ENCODE measurements at regions not wholly inside any gene's neighbourhood (a gene's known extent, or its start where the extent isn't known, plus 50 kb on each side); places are given as distances from the start of the nearest gene placed in this dataset.
"Not testable (repeated sequence)": the region's sequence is repeated elsewhere in the genome, so short reads cannot be mapped to it uniquely, and the experiment has no call there.

DNA sequence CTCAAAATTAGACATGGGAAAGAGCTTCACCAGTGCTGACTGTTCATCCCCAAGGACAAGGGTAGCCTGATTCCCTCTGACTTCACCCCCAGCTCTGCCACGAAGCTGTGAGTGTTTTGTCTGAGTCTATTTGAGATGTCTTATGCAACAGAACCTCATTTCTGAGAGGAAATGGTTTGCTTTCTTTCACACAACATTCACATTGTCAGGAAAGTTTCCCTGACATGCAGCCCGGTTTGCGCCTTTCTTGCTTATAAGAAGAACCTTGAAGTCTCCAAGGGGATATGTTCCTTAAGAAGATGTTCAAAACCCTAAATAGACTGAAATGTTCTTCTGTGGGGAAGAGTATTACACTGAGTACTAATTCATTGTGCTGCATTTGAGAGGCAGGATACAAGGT, 300.5 kb upstream of the CCL2 start:
- ATAC-seq = no peak

DNA sequence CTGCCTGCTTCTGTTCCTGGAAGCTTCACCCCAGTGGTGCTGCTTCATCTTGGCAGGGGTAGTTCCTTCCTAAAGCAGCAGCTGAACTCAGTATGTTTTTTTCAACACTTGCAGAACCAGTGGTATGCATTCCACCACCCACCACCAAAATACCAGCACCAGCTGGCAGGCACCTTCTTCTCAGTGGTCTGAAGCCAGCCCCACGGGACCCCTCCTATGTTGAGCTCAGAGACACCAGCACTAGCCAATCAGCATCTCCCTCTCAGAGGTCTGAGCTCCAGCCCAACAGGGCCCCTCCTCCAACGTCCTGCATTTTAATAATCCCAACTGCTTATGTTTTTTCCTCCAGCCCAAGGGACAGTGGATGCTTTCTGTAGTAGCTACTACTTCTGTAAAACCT, 299.6 kb upstream of the CCL2 start:
- ATAC-seq = no peak
- no peak for TF ChIP-seq ZNF8 (CRISPR knock-in tag; IDR thresholded peaks at IDR 0.05)
- TF ChIP-seq SNAI2 (CRISPR knock-in tag; IDR thresholded peaks at IDR 0.05) = no peak
- no peak for TF ChIP-seq CSDC2 (CRISPR knock-in tag; IDR thresholded peaks at IDR 0.05)
- TF ChIP-seq ZNF565 (CRISPR knock-in tag; conservative IDR thresholded peaks at IDR 0.05; ENCODE audit: low read depth) = no peak
- TF ChIP-seq ISL1 (CRISPR knock-in tag; IDR thresholded peaks at IDR 0.05) = no peak
- TF ChIP-seq, protein P1, sequence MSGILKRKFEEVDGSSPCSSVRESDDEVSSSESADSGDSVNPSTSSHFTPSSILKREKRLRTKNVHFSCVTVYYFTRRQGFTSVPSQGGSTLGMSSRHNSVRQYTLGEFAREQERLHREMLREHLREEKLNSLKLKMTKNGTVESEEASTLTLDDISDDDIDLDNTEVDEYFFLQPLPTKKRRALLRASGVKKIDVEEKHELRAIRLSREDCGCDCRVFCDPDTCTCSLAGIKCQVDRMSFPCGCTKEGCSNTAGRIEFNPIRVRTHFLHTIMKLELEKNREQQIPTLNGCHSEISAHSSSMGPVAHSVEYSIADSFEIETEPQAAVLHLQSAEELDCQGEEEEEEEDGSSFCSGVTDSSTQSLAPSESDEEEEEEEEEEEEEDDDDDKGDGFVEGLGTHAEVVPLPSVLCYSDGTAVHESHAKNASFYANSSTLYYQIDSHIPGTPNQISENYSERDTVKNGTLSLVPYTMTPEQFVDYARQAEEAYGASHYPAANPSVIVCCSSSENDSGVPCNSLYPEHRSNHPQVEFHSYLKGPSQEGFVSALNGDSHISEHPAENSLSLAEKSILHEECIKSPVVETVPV (CRISPR knock-in tag; IDR thresholded peaks at IDR 0.05) = no peak
- TF ChIP-seq PPARA (CRISPR knock-in tag; IDR thresholded peaks at IDR 0.05; ENCODE audit: borderline replicate concordance) = no peak
- no peak for TF ChIP-seq ZFP30 (CRISPR knock-in tag; IDR thresholded peaks at IDR 0.05)
- TF ChIP-seq ZNF70 (CRISPR knock-in tag; IDR thresholded peaks at IDR 0.05) = no peak
- no peak for TF ChIP-seq ARNTL (CRISPR knock-in tag; IDR thresholded peaks at IDR 0.05; ENCODE audit: borderline replicate concordance, low read depth)
- no peak for TF ChIP-seq ZC3H10 (CRISPR knock-in tag; IDR thresholded peaks at IDR 0.05)
- TF ChIP-seq OSR1 (CRISPR knock-in tag; IDR thresholded peaks at IDR 0.05) = no peak
- TF ChIP-seq, protein P2, sequence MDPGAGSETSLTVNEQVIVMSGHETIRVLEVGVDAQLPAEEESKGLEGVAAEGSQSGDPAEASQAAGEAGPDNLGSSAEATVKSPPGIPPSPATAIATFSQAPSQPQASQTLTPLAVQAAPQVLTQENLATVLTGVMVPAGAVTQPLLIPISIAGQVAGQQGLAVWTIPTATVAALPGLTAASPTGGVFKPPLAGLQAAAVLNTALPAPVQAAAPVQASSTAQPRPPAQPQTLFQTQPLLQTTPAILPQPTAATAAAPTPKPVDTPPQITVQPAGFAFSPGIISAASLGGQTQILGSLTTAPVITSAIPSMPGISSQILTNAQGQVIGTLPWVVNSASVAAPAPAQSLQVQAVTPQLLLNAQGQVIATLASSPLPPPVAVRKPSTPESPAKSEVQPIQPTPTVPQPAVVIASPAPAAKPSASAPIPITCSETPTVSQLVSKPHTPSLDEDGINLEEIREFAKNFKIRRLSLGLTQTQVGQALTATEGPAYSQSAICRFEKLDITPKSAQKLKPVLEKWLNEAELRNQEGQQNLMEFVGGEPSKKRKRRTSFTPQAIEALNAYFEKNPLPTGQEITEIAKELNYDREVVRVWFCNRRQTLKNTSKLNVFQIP (CRISPR knock-in tag; IDR thresholded peaks at IDR 0.05; ENCODE audit: borderline replicate concordance, low read depth) = no peak
- no peak for TF ChIP-seq TOX (CRISPR knock-in tag; IDR thresholded peaks at IDR 0.05; ENCODE audit: borderline replicate concordance)
- TF ChIP-seq TCF4 (CRISPR knock-in tag; IDR thresholded peaks at IDR 0.05; ENCODE audit: borderline replicate concordance) = no peak
- TF ChIP-seq BACH2 (CRISPR knock-in tag; IDR thresholded peaks at IDR 0.05; ENCODE audit: borderline replicate concordance) = no peak
- no peak for TF ChIP-seq GLIS3 (CRISPR knock-in tag; IDR thresholded peaks at IDR 0.05)

More for the DNA sequence above, 300.5 kb upstream of the CCL2 start:
- TF ChIP-seq GLIS3 (CRISPR knock-in tag; IDR thresholded peaks at IDR 0.05) = no peak
- TF ChIP-seq ESRRG (CRISPR knock-in tag; IDR thresholded peaks at IDR 0.05) = no peak
- no peak for TF ChIP-seq TCF4 (CRISPR knock-in tag; IDR thresholded peaks at IDR 0.05; ENCODE audit: borderline replicate concordance)
- no peak for TF ChIP-seq ZNF8 (CRISPR knock-in tag; IDR thresholded peaks at IDR 0.05)
- no peak for TF ChIP-seq SNAI2 (CRISPR knock-in tag; IDR thresholded peaks at IDR 0.05)
- TF ChIP-seq TOX (CRISPR knock-in tag; IDR thresholded peaks at IDR 0.05; ENCODE audit: borderline replicate concordance) = no peak
- no peak for TF ChIP-seq OSR1 (CRISPR knock-in tag; IDR thresholded peaks at IDR 0.05)
- TF ChIP-seq ISL1 (CRISPR knock-in tag; IDR thresholded peaks at IDR 0.05) = no peak
- TF ChIP-seq, protein P2 (CRISPR knock-in tag; IDR thresholded peaks at IDR 0.05; ENCODE audit: borderline replicate concordance, low read depth) = no peak
- TF ChIP-seq PPARA (CRISPR knock-in tag; IDR thresholded peaks at IDR 0.05; ENCODE audit: borderline replicate concordance) = no peak
- no peak for TF ChIP-seq ZNF565 (CRISPR knock-in tag; conservative IDR thresholded peaks at IDR 0.05; ENCODE audit: low read depth)
- TF ChIP-seq ARNTL (CRISPR knock-in tag; IDR thresholded peaks at IDR 0.05; ENCODE audit: borderline replicate concordance, low read depth) = no peak
- TF ChIP-seq, protein P3, sequence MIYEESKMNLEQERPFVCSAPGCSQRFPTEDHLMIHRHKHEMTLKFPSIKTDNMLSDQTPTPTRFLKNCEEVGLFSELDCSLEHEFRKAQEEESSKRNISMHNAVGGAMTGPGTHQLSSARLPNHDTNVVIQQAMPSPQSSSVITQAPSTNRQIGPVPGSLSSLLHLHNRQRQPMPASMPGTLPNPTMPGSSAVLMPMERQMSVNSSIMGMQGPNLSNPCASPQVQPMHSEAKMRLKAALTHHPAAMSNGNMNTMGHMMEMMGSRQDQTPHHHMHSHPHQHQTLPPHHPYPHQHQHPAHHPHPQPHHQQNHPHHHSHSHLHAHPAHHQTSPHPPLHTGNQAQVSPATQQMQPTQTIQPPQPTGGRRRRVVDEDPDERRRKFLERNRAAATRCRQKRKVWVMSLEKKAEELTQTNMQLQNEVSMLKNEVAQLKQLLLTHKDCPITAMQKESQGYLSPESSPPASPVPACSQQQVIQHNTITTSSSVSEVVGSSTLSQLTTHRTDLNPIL (CRISPR knock-in tag; IDR thresholded peaks at IDR 0.05; ENCODE audit: low read depth) = no peak
- no peak for TF ChIP-seq BACH2 (CRISPR knock-in tag; IDR thresholded peaks at IDR 0.05; ENCODE audit: borderline replicate concordance)

DNA sequence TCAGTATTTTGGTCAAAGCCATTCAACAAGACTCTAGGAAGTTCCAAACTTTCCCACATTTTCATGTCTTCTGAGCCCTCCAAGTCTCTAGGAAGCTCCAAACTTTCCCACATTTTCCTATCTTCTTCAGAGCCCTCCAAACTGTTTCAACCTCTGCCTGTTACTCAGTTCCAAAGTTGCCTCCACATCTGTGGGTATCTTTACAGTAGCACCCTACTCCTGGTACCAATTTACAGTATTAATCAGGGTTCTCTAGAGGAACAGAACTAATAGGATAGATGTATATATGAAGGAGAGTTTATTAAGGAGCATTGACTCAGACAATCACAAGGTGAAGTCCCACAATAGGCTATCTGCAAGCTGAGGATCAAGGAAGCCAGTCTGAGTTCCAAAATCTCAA, 296.0 kb upstream of the CCL2 start:
- not testable (repeated sequence) for ATAC-seq

DNA sequence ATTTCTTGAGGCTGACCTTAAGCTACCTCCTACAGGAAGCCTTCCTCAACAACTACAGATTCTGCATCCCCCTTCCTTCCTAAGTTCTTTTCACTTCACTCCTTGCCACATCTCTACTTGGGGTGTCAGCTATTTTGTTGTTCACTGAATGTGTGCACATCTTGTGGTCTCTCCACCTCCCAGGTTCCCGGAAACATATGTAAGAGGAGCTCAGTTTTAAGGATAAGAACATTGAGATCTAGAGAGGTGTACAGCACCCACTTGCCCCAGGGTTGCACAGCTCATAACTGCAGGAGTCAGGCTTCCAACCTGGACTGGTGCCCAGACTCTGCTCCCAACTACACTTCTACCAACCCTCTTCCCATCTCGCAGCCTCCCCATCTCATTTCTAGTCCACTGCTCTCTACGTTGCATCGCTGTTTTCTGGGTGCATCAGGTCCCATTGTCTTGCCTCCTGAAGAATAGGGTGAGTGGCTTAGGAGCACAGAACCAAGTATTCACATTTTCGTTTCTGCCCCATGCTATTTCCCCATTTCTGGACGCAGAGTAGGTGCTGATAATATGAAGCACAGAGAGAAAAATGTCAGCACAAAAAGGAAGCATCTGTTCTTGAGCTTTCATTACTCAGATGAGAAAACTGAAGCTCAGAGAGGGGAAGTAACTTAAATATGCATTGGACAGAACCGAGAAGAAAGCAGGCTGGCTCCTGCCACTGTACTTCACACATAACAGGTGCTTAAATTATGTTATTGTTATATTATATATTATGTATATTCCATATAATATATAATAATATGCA, 292.0 kb upstream of the CCL2 start:
- ATAC-seq = no peak
- TF ChIP-seq SNAI2 (CRISPR knock-in tag; IDR thresholded peaks at IDR 0.05) (no peak), ZNF70 (CRISPR knock-in tag; IDR thresholded peaks at IDR 0.05) (no peak), RARB (CRISPR knock-in tag; IDR thresholded peaks at IDR 0.05) (no peak), CSDC2 (CRISPR knock-in tag; IDR thresholded peaks at IDR 0.05) (no peak), ISL1 (CRISPR knock-in tag; IDR thresholded peaks at IDR 0.05) (no peak), ESRRG (CRISPR knock-in tag; IDR thresholded peaks at IDR 0.05) (no peak), BACH2 (CRISPR knock-in tag; IDR thresholded peaks at IDR 0.05; ENCODE audit: borderline replicate concordance) (no peak)
- TF ChIP-seq, protein P4, sequence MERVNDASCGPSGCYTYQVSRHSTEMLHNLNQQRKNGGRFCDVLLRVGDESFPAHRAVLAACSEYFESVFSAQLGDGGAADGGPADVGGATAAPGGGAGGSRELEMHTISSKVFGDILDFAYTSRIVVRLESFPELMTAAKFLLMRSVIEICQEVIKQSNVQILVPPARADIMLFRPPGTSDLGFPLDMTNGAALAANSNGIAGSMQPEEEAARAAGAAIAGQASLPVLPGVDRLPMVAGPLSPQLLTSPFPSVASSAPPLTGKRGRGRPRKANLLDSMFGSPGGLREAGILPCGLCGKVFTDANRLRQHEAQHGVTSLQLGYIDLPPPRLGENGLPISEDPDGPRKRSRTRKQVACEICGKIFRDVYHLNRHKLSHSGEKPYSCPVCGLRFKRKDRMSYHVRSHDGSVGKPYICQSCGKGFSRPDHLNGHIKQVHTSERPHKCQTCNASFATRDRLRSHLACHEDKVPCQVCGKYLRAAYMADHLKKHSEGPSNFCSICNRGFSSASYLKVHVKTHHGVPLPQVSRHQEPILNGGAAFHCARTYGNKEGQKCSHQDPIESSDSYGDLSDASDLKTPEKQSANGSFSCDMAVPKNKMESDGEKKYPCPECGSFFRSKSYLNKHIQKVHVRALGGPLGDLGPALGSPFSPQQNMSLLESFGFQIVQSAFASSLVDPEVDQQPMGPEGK (CRISPR knock-in tag; IDR thresholded peaks at IDR 0.05; ENCODE audit: borderline replicate concordance) = no peak
- TF ChIP-seq, protein P2 (CRISPR knock-in tag; IDR thresholded peaks at IDR 0.05; ENCODE audit: borderline replicate concordance, low read depth) = no peak
- TF ChIP-seq, protein P1 (CRISPR knock-in tag; IDR thresholded peaks at IDR 0.05) = no peak
